ENCODE measurements at regions not wholly inside any gene's neighbourhood (a gene's known extent, or its start where the extent isn't known, plus 50 kb on each side); places are given as distances from the start of the nearest gene placed in this dataset.

DNA sequence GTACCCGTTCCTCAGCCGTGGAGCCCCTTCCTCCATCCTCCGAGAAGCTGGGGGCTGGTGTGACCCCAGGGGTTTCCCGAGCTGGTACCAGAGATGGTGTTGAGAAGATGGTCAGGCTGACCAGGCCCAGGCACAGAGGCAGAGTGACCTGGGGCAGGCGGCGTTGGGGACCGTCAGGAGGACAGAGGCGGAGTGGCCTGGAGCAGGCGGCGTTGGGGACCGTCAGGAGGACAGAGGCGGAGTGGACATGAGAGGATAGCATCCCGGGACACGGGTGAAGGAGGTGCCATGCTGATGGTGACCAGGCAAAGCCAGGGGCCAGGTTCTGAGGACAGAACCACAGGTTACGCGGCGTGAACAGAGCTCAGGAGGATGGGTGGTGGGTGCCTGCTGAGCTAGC is 75.9 kb upstream of the TTC34 start:
- DNase-seq: no peak
- H3K4me1 ChIP-seq (ENCODE audit: control insufficient read depth, insufficient read depth, low read length): no peaks in the 10 kb centered on the region
- no CpG with 5 or more reads among the region's 17 CpGs for WGBS (ENCODE audit: insufficient coverage, low lambda C conversion rate)
- no peak overlapping the region for H3K27ac ChIP-seq (ENCODE audit: low read length)
- H3K4me3 ChIP-seq (ENCODE audit: low read length): no peak overlapping the region
- no peaks in the 10 kb centered on the region for H3K36me3 ChIP-seq (ENCODE audit: control insufficient read depth, insufficient read depth, low read length)
- H3K27me3 ChIP-seq (ENCODE audit: control insufficient read depth, insufficient read depth, low read length): peaks cover under 1% of the 10 kb centered on the region
- H3K9me3 ChIP-seq (ENCODE audit: control insufficient read depth, low read depth, low read length): no peaks in the 10 kb centered on the region

DNA sequence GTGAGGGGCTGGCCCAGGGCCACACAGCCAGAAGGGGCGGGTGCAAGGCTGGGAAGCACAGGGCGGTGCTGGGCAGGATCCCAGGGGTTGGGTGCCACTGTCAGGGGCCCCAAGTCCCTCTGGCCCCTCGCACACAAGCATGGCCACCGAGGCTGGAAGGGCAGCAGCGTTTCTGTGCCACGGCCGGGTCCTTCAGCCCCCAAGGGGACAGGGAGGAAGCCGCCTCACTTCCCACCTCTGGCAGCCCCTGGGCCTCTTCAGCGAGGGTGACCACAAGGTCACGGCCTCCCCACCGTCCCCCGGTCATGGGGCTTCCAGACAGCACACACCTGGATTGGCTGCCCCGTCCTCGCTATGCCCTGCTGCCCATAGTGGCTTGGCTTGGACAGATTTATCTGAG is 77.1 kb upstream of the TTC34 start:
- no peaks in the 10 kb centered on the region for H3K9me3 ChIP-seq (ENCODE audit: control insufficient read depth, low read depth, low read length)
- no peak overlapping the region for H3K27ac ChIP-seq (ENCODE audit: low read length)
- H3K4me1 ChIP-seq (ENCODE audit: control insufficient read depth, insufficient read depth, low read length): no peaks in the 10 kb centered on the region
- DNase-seq: no peak
- H3K27me3 ChIP-seq (ENCODE audit: control insufficient read depth, insufficient read depth, low read length): peaks cover 4% of the 10 kb centered on the region
- H3K36me3 ChIP-seq (ENCODE audit: control insufficient read depth, insufficient read depth, low read length): no peaks in the 10 kb centered on the region
- WGBS (ENCODE audit: insufficient coverage, low lambda C conversion rate): no CpG with 5 or more reads among the region's 14 CpGs
- H3K4me3 ChIP-seq (ENCODE audit: low read length): no peak overlapping the region

DNA sequence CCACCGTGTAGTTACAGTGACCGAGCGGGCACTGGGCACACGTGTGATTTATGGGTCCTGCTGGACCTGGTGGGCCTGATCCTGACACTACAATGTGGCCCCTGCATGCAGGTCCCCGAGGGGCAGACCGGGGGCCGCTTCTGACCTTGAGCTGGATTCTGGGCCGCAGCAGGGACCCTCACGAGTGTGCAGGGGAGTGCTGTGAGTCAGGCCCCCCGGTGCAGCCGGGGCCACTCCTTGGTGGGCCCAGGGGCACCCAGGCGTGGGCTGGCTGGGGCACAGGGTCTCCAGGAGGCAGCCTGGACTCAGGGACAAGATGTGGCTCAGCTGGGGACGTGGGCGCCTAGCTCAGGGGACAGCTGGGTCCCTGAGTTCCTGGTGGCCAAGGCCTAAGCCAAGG is 77.5 kb upstream of the TTC34 start:
- Histone ChIP-seq H3K27ac (ENCODE audit: low read length) (no peak overlapping the region), H3K9me3 (ENCODE audit: control insufficient read depth, low read depth, low read length) (no peaks in the 10 kb centered on the region), H3K27me3 (ENCODE audit: control insufficient read depth, insufficient read depth, low read length) (peaks cover 4% of the 10 kb centered on the region), H3K36me3 (ENCODE audit: control insufficient read depth, insufficient read depth, low read length) (no peaks in the 10 kb centered on the region), H3K4me1 (ENCODE audit: control insufficient read depth, insufficient read depth, low read length) (no peaks in the 10 kb centered on the region), H3K4me3 (ENCODE audit: low read length) (no peak overlapping the region)
- DNase-seq: no peak
- no CpG with 5 or more reads among the region's 14 CpGs for WGBS (ENCODE audit: insufficient coverage, low lambda C conversion rate)

DNA sequence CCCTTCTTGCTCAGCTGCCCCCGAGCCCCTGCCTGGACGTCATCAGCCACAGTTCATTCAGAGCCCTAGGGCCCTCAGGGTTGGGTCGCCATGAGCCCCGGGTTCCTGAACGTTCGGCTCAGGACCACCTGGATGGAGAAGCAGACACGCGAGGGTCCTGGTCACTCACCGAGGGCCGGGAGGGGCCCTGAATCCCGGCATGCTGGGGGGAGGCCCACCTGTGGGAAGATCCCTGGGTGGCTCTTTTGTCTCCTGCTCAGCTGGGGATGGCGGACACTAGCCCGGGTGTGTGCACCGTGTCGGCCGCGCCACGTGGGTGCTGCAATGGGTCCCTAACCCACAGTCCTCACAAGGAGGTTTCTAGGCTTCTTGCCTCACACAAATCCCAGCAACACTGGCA is 78.1 kb upstream of the TTC34 start:
- no CpG with 5 or more reads among the region's 18 CpGs for WGBS (ENCODE audit: insufficient coverage, low lambda C conversion rate)
- H3K36me3 ChIP-seq (ENCODE audit: control insufficient read depth, insufficient read depth, low read length): no peaks in the 10 kb centered on the region
- no peak for DNase-seq
- no peaks in the 10 kb centered on the region for H3K4me1 ChIP-seq (ENCODE audit: control insufficient read depth, insufficient read depth, low read length)
- H3K9me3 ChIP-seq (ENCODE audit: control insufficient read depth, low read depth, low read length): no peaks in the 10 kb centered on the region
- H3K27ac ChIP-seq (ENCODE audit: low read length): no peak overlapping the region
- H3K4me3 ChIP-seq (ENCODE audit: low read length): no peak overlapping the region
- H3K27me3 ChIP-seq (ENCODE audit: control insufficient read depth, insufficient read depth, low read length): peaks cover 4% of the 10 kb centered on the region

DNA sequence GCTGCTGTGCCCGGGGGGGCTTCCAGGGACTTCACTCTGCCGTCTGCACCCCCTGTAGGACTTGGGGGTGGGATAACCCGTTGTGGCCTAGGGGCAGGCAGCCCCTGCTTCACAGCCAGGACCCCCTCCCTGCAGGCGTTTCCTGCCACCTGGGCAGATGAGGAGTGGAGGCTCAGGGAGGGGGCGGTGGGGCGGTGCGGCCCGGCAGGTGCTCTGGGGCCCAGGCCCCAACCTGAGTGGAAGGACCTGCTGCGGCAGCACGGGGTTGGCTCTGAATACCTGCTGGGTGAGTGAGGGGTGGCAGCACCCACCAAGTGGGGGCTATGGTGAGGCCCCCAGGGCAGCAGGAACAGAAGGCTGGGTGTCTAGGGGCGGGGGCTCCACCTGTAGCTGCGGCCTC is 78.6 kb upstream of the TTC34 start:
- no CpG with 5 or more reads among the region's 12 CpGs for WGBS (ENCODE audit: insufficient coverage, low lambda C conversion rate)
- no peaks in the 10 kb centered on the region for H3K9me3 ChIP-seq (ENCODE audit: control insufficient read depth, low read depth, low read length)
- no peak overlapping the region for H3K4me3 ChIP-seq (ENCODE audit: low read length)
- no peak overlapping the region for H3K27ac ChIP-seq (ENCODE audit: low read length)
- no peaks in the 10 kb centered on the region for H3K4me1 ChIP-seq (ENCODE audit: control insufficient read depth, insufficient read depth, low read length)
- H3K27me3 ChIP-seq (ENCODE audit: control insufficient read depth, insufficient read depth, low read length): peaks cover 4% of the 10 kb centered on the region
- no peak for DNase-seq
- no peaks in the 10 kb centered on the region for H3K36me3 ChIP-seq (ENCODE audit: control insufficient read depth, insufficient read depth, low read length)

DNA sequence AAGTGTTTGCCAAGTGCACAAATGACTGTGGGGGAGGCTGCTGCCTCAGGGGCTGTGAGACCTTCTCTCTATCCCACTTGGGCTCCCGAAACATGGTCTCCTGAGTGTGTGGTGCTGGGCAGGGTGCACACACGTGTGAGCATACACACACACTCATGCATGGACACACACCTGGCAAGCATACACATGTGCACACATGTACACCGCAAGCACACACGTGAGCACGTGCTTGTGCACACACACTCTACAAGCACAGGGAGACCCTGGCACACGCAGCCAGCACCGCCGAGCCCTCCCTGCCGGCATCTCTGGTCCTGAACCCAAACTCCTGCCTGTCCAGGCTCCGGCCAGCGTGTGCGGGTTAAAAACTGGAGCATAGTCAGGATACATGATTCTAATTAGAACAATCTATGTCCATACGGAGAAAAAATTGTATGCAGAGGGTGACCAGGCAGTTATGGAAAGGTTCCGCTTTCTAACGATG is 79.4 kb upstream of the TTC34 start:
- Histone ChIP-seq H3K4me1 (ENCODE audit: control insufficient read depth, insufficient read depth, low read length) (no peaks in the 10 kb centered on the region), H3K27ac (ENCODE audit: low read length) (no peak overlapping the region), H3K36me3 (ENCODE audit: control insufficient read depth, insufficient read depth, low read length) (no peaks in the 10 kb centered on the region), H3K4me3 (ENCODE audit: low read length) (no peak overlapping the region), H3K27me3 (ENCODE audit: control insufficient read depth, insufficient read depth, low read length) (peaks cover 4% of the 10 kb centered on the region), H3K9me3 (ENCODE audit: control insufficient read depth, low read depth, low read length) (no peaks in the 10 kb centered on the region)
- 100% methylated on average over 1 of the region's 15 CpGs for WGBS (ENCODE audit: insufficient coverage, low lambda C conversion rate)
- DNase-seq: no peak

DNA sequence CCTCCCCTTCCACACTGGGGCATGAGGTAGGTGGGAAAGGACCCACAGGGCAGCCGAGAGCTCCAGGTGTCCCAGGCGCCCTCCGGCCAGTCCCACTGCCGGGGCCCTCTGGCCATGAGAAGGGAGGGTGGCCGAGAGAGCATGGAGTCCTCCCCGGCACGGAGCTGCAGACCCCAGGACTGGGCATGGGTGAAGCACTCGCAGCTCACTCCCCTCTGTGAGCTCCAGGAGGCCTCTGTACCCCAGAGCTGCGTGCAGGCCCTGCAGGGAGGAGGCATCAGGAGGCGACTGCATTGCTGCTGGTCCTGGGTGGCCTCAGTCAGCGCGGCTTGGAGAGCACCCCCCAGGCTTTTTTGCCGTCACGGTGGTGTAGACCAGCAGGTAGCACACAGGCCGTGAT is 80.1 kb upstream of the TTC34 start:
- Histone ChIP-seq H3K27me3 (ENCODE audit: control insufficient read depth, insufficient read depth, low read length) (peaks cover 4% of the 10 kb centered on the region), H3K9me3 (ENCODE audit: control insufficient read depth, low read depth, low read length) (no peaks in the 10 kb centered on the region), H3K4me3 (ENCODE audit: low read length) (no peak overlapping the region), H3K4me1 (ENCODE audit: control insufficient read depth, insufficient read depth, low read length) (no peaks in the 10 kb centered on the region), H3K36me3 (ENCODE audit: control insufficient read depth, insufficient read depth, low read length) (no peaks in the 10 kb centered on the region), H3K27ac (ENCODE audit: low read length) (no peak overlapping the region)
- WGBS (ENCODE audit: insufficient coverage, low lambda C conversion rate): no CpG with 5 or more reads among the region's 15 CpGs
- no peak for DNase-seq

DNA sequence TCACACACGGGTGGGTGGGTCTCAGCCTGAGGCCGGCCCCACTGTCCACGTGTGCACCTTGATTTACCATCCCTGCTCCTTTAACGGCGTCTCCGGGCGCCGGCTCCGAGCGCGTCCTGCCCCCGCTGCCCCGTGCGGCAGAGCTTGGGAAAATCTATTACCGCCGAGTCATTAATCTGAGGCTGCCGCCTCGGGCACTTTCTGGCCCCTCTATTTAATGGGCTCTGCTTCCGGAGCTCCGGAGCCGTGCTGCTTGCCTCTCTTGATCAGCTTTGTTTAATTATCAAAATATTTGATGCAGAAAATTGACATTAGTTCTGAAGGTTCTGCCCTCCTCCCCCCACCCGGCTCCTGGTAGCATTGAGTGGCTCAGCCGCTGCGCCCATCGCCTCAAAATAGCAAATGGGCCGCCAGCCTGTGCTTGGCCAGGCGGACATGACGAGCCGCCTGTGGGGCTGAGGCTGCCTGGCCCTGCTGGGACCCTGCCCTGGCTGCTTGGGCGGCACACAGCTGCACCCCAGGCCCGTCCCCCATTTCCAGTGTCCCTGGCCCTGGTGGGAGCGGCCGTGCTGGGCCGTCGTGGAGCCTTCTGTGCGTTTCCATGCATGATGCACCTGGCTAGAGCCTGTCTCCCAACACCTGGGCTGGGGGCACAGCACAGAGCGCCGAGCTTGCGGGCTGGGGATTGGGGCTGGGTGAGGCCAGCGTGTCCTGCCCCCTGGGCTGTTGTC is 81.6 kb upstream of the TTC34 start:
- H3K27me3 ChIP-seq (ENCODE audit: control insufficient read depth, insufficient read depth, low read length): peaks cover 4% of the 10 kb centered on the region
- H3K9me3 ChIP-seq (ENCODE audit: control insufficient read depth, low read depth, low read length): no peaks in the 10 kb centered on the region
- no CpG with 5 or more reads among the region's 40 CpGs for WGBS (ENCODE audit: insufficient coverage, low lambda C conversion rate)
- H3K27ac ChIP-seq (ENCODE audit: low read length): no peak overlapping the region
- DNase-seq: no peak
- H3K36me3 ChIP-seq (ENCODE audit: control insufficient read depth, insufficient read depth, low read length): no peaks in the 10 kb centered on the region
- no peaks in the 10 kb centered on the region for H3K4me1 ChIP-seq (ENCODE audit: control insufficient read depth, insufficient read depth, low read length)
- no peak overlapping the region for H3K4me3 ChIP-seq (ENCODE audit: low read length)

DNA sequence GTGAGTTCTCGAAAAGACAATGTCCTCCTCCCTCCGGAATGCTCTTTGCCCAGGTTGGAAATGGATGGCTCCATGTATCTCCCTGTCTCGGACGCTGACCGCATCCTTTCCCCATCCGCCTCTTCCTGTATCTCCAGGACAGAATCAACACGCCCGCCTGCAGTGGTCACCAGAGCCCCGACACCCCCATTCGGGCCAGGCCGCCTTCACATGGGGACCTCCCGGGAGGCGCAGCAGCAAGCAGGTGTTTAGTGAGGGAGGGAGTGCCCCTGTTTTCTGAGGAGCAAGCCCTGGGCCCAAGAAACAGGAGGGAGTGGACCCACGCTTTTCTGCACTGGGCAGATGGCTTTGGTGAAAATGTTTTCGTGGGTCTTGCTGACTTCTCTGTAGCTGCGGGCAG is 83.5 kb upstream of the TTC34 start:
- WGBS (ENCODE audit: insufficient coverage, low lambda C conversion rate): no CpG with 5 or more reads among the region's 16 CpGs
- no peaks in the 10 kb centered on the region for H3K9me3 ChIP-seq (ENCODE audit: control insufficient read depth, low read depth, low read length)
- no peaks in the 10 kb centered on the region for H3K4me1 ChIP-seq (ENCODE audit: control insufficient read depth, insufficient read depth, low read length)
- DNase-seq: no peak
- no peak overlapping the region for H3K27ac ChIP-seq (ENCODE audit: low read length)
- H3K36me3 ChIP-seq (ENCODE audit: control insufficient read depth, insufficient read depth, low read length): no peaks in the 10 kb centered on the region
- H3K27me3 ChIP-seq (ENCODE audit: control insufficient read depth, insufficient read depth, low read length): peaks cover 4% of the 10 kb centered on the region
- no peak overlapping the region for H3K4me3 ChIP-seq (ENCODE audit: low read length)

DNA sequence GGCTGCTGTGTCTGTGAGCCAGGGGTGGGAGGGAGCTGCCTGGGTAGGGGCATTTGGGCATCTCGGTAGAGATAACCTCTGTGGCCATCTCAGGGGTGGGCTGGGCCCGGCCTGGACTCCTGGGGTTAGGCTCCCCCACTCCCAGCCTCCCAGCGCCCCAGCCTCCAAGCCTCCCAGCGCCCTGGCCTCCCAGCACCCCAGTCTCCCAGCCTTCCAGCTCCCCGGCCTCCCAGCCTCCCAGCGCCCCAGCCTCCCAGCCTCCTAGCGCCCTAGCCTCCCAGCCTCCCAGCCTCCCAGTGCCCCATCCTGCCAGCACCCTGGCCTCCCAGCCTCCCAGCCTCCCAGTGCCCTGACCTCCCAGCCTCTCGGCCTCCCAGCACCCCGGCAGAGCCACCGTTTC is 85.1 kb upstream of the TTC34 start:
- WGBS (ENCODE audit: insufficient coverage, low lambda C conversion rate): 96% methylated on average over 3 of the region's 10 CpGs
- no peak overlapping the region for H3K27ac ChIP-seq (ENCODE audit: low read length)
- no peak overlapping the region for H3K4me3 ChIP-seq (ENCODE audit: low read length)
- DNase-seq: no peak
- peaks cover 4% of the 10 kb centered on the region for H3K27me3 ChIP-seq (ENCODE audit: control insufficient read depth, insufficient read depth, low read length)
- no peaks in the 10 kb centered on the region for H3K36me3 ChIP-seq (ENCODE audit: control insufficient read depth, insufficient read depth, low read length)
- no peaks in the 10 kb centered on the region for H3K4me1 ChIP-seq (ENCODE audit: control insufficient read depth, insufficient read depth, low read length)
- H3K9me3 ChIP-seq (ENCODE audit: control insufficient read depth, low read depth, low read length): no peaks in the 10 kb centered on the region
